Panc1 (cell line): ENCODE measurements at regions not wholly inside any gene's neighbourhood (a gene's known extent, or its start where the extent isn't known, plus 50 kb on each side); places are given as distances from the start of the nearest gene placed in this dataset.

Experiments
- ATAC-seq: fragments of 200-7000 bp; cut with Tn5 transposase; 2 replicates; pipeline ENCODE4 v1.9.1; 2020; ENCODE audit warnings: mild to moderate bottlenecking, moderate library complexity
- BruUV-seq: library from RNA; stranded (reverse); fragments of 400-500 nt; replicated peaks from 2 replicates; lab custom pipeline; 2021; lab: Mats Ljungman, UMichigan
- CTCF ChIA-PET: fragments of 300-600 bp; sonication (Branson Sonifier 250); formaldehyde crosslinking; loops from one replicate; lab custom pipeline; 2022; ENCODE audit warnings: antibody characterized with exemption; lab: Charles Lee
- POLR2A ChIA-PET: fragments of 300-600 bp; sonication (Branson Sonifier 250); formaldehyde crosslinking; loops from one replicate; lab custom pipeline; 2022; ENCODE audit warnings: antibody characterized with exemption; lab: Charles Lee
- DNase-seq: peaks from one replicate; pipeline ENCODE4 v3.0.0-alpha.2; 2010; ENCODE audit warnings: low read depth, low spot score
- H3K27ac ChIP-seq: 2 replicates; pipeline ENCODE4 v1.5.1; 2011; ENCODE audit warnings: mild to moderate bottlenecking, low read length, inconsistent platforms
- H3K27me3 ChIP-seq: fragments of 200-500 bp; sonication (Bioruptor generic); 2 replicates; pipeline ENCODE4 v1.6.0; 2014; ENCODE audit warnings: low read length, inconsistent platforms; ENCODE audit not compliant: control insufficient read depth, insufficient read depth
- H3K36me3 ChIP-seq: fragments of 200-500 bp; sonication (Bioruptor generic); 2 replicates; pipeline ENCODE4 v1.5.1; 2014; ENCODE audit warnings: inconsistent platforms, mild to moderate bottlenecking, low read length, moderate library complexity; ENCODE audit not compliant: control insufficient read depth, insufficient read depth
- H3K4me1 ChIP-seq: 2 replicates; pipeline ENCODE4 v1.5.1; 2011; ENCODE audit warnings: inconsistent platforms, mild to moderate bottlenecking, low read length, moderate library complexity; ENCODE audit not compliant: control insufficient read depth, insufficient read depth
- H3K4me3 ChIP-seq, 2 experiments: 2 replicates each; pipeline ENCODE4 v1.5.1; 2011 to 2012; ENCODE audit warnings: low read depth in 2 of 2, low read length in 2 of 2, mild to moderate bottlenecking in 2 of 2, inconsistent platforms in 1 of 2, moderate library complexity in 1 of 2
- H3K9me3 ChIP-seq: fragments of 200-500 bp; sonication (Bioruptor generic); 2 replicates; pipeline ENCODE4 v1.5.1; 2014; ENCODE audit warnings: low read depth, mild to moderate bottlenecking, inconsistent platforms, low read length, moderate library complexity; ENCODE audit not compliant: control insufficient read depth, insufficient read depth
- CTCF ChIP-seq: fragments of 450-650 bp; IDR thresholded peaks from 2 replicates; pipeline ENCODE4 v1.5.1; 2017; ENCODE audit warnings: mild to moderate bottlenecking
- POLR2AphosphoS5 ChIP-seq: IDR thresholded peaks from 2 replicates; pipeline ENCODE4 v1.6.1; 2012; ENCODE audit warnings: mild to moderate bottlenecking, low read depth, low read length, moderate library complexity
- SIN3A ChIP-seq: IDR thresholded peaks from 2 replicates; pipeline ENCODE4 v1.6.1; 2012; ENCODE audit warnings: low read depth, mild to moderate bottlenecking, low read length, moderate library complexity, borderline replicate concordance; ENCODE audit not compliant: insufficient read depth
- TCF7L2 ChIP-seq: IDR thresholded peaks from 2 replicates; pipeline ENCODE4 v1.6.1; 2011; ENCODE audit warnings: mild to moderate bottlenecking, low read depth, low read length, inconsistent platforms
- in situ Hi-C: cut with HindIII; loops from 2 replicates; pipeline ENCODE4 v1.10.0; 2016; ENCODE audit warnings: low sequenced_read_pairs, low pct_unique_long_range_greater_than_20kb
- intact Hi-C: fragments of 100-400 bp; cut with micrococcal nuclease; formaldehyde crosslinking; loops from one replicate; pipeline ENCODE4 v1.10.0; 2022; ENCODE audit not compliant: unreplicated experiment
- TF ChIP-seq, protein P1 (sequence below), 2 experiments: IDR thresholded peaks; 2 replicates each; pipeline ENCODE4 v1.6.1; 2011 to 2012; ENCODE audit warnings: low read depth in 2 of 2, control low read depth in 1 of 2, low read length in 1 of 2, mild to moderate bottlenecking in 1 of 2, moderate library complexity in 1 of 2; ENCODE audit not compliant: insufficient read depth in 1 of 2

DNA sequence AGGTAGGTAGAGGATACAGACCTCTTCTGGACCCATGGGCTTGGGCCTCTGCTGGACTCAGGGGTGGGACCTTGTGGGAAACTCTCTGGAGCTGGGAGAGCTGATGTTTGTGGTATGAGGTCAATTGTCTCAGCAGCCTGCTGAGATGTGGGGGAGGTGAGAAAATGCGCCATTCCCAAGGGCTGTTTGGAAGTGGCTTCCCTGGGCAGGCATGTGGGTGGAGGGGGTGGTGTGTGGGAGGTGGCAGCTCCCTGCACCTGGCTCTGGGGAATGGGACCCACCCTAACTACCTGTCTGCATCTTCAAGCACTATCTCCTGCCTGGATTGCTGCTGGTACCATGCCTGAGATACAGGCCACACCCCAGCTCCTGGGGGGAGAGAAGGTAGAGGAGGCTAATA is 97.4 kb upstream of the THY1 start:
- peaks cover 16% of the 10 kb centered on the region for H3K27me3 ChIP-seq
- CTCF ChIA-PET: no interaction called here
- POLR2A ChIA-PET: interaction anchor here (0.7 kb wide), 1 partner anchor 40 kb away, joined by 11 read pairs; no protein-coding TSS in a partner anchor

DNA sequence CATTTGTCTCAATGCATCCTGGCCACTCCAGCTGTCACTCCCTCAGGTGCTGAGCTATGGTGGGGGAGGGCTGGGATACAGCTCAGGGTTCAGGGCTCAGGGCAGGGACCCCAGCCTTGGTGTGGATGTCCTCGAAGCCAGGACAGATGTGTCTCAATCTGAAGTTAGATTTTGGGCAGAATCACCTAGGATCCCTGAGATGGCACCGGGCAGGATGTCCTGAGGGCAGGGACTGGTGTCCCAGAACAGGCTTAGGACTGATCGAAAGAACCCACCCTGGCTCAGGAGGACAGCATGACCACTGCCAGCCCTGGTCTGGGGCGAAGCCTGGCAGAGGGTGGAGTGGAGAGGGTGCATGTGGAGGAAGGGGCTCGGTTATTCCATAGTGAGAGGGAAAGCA is 96.8 kb upstream of the THY1 start:
- intact Hi-C loops: no loop called here
- H3K4me3 ChIP-seq: no peak overlapping the region
- no peaks in the 10 kb centered on the region for H3K36me3 ChIP-seq
- ATAC-seq (no peak), DNase-seq (no peak)
- in situ Hi-C loops: no loop called here
- TF ChIP-seq SIN3A (no peak), TCF7L2 (no peak), CTCF (no peak), POLR2AphosphoS5 (no peak)
- TF ChIP-seq, protein P1, sequence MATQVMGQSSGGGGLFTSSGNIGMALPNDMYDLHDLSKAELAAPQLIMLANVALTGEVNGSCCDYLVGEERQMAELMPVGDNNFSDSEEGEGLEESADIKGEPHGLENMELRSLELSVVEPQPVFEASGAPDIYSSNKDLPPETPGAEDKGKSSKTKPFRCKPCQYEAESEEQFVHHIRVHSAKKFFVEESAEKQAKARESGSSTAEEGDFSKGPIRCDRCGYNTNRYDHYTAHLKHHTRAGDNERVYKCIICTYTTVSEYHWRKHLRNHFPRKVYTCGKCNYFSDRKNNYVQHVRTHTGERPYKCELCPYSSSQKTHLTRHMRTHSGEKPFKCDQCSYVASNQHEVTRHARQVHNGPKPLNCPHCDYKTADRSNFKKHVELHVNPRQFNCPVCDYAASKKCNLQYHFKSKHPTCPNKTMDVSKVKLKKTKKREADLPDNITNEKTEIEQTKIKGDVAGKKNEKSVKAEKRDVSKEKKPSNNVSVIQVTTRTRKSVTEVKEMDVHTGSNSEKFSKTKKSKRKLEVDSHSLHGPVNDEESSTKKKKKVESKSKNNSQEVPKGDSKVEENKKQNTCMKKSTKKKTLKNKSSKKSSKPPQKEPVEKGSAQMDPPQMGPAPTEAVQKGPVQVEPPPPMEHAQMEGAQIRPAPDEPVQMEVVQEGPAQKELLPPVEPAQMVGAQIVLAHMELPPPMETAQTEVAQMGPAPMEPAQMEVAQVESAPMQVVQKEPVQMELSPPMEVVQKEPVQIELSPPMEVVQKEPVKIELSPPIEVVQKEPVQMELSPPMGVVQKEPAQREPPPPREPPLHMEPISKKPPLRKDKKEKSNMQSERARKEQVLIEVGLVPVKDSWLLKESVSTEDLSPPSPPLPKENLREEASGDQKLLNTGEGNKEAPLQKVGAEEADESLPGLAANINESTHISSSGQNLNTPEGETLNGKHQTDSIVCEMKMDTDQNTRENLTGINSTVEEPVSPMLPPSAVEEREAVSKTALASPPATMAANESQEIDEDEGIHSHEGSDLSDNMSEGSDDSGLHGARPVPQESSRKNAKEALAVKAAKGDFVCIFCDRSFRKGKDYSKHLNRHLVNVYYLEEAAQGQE (IDR thresholded peaks at IDR 0.05; ENCODE audit: insufficient read depth in 1 of 2, low read depth in 2 of 2, low read length in 1 of 2): no peak
- peaks cover 19% of the 10 kb centered on the region for H3K27me3 ChIP-seq
- BruUV-seq: no TSS peak
- no peak overlapping the region for H3K27ac ChIP-seq
- no peaks in the 10 kb centered on the region for H3K9me3 ChIP-seq
- POLR2A ChIA-PET: no interaction called here
- no peaks in the 10 kb centered on the region for H3K4me1 ChIP-seq
- CTCF ChIA-PET: no interaction called here

More for the DNA sequence above, 97.4 kb upstream of the THY1 start:
- no TSS peak for BruUV-seq
- no peaks in the 10 kb centered on the region for H3K9me3 ChIP-seq
- in situ Hi-C loops (no loop called here), intact Hi-C loops (no loop called here)
- DNase-seq: no peak
- TF ChIP-seq SIN3A (no peak), CTCF (no peak), TCF7L2 (no peak), POLR2AphosphoS5 (no peak)
- no peak overlapping the region for H3K4me3 ChIP-seq
- no peaks in the 10 kb centered on the region for H3K4me1 ChIP-seq
- no peak for ATAC-seq
- H3K36me3 ChIP-seq: no peaks in the 10 kb centered on the region
- no peak overlapping the region for H3K27ac ChIP-seq
